Spleen (tissue), 7 donors: ENCODE measurements at regions not wholly inside any gene's neighbourhood (a gene's known extent, or its start where the extent isn't known, plus 50 kb on each side); places are given as distances from the start of the nearest gene placed in this dataset.

Experiments used
- POLR2A ChIP-seq, 3 donors: fragments of 450-650 bp; IDR thresholded peaks; one replicate each; pipeline ENCODE4 v1.5.1; 2017; ENCODE audit warnings: antibody characterized with exemption in 3 of 3, mild to moderate bottlenecking in 1 of 3
- POLR2AphosphoS5 ChIP-seq, 3 donors: sonication (generic); formaldehyde crosslinking; IDR thresholded peaks; one replicate each; pipeline ENCODE4 v1.5.1; 2017; ENCODE audit warnings: antibody characterized with exemption in 3 of 3
- TF ChIP-seq, protein P1 (sequence below), 11 experiments: fragments of 200-600 bp in 7 of 11; fragments of 450-650 bp in 4 of 11; sonication (generic) in 4 of 11; IDR thresholded peaks in 8 of 11; conservative IDR thresholded peaks in 3 of 11; 1 replicate in 7 of 11; 2 replicates in 4 of 11; pipeline versions ENCODE4 v1.4.0 to v1.8.0; 2016 to 2021; ENCODE audit warnings: antibody characterized with exemption in 11 of 11, inconsistent platforms in 4 of 11, mild to moderate bottlenecking in 1 of 11
- donor health status: DM: no; HTN: no; CAD: no; lungs with moderate emphysema.
- donor health status: DM: no; HTN: no; CAD: no.
- donor health status: DM: no; HTN: no; CAD: no.

DNA sequence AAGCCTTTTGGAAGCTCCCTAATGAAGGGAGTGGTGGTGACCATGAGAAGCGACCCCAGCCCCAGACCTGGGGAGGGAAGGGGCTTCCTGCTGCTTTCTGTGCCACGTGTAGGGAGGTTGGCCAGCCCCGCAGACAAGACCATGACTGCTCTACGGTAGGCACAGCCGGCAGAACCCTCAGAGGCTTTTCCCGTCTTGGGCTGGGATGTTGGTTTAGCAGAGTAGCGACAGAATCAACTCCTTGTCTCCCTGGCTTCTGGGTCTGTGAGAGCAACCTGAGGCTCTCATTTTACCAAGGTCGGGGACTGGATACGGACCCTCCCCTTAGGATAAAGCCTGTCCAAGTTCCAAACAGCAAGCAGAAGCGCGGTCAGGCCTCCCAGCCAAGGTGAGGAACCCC, 123.3 kb downstream of the AXIN2 start:
- TF ChIP-seq, protein P1, sequence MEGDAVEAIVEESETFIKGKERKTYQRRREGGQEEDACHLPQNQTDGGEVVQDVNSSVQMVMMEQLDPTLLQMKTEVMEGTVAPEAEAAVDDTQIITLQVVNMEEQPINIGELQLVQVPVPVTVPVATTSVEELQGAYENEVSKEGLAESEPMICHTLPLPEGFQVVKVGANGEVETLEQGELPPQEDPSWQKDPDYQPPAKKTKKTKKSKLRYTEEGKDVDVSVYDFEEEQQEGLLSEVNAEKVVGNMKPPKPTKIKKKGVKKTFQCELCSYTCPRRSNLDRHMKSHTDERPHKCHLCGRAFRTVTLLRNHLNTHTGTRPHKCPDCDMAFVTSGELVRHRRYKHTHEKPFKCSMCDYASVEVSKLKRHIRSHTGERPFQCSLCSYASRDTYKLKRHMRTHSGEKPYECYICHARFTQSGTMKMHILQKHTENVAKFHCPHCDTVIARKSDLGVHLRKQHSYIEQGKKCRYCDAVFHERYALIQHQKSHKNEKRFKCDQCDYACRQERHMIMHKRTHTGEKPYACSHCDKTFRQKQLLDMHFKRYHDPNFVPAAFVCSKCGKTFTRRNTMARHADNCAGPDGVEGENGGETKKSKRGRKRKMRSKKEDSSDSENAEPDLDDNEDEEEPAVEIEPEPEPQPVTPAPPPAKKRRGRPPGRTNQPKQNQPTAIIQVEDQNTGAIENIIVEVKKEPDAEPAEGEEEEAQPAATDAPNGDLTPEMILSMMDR (IDR thresholded peaks at IDR 0.05 in 8 of 11, conservative IDR thresholded peaks at IDR 0.05 in 3 of 11): no peak
- no peak for TF ChIP-seq POLR2A (IDR thresholded peaks at IDR 0.05)
- no peak for TF ChIP-seq POLR2AphosphoS5 (IDR thresholded peaks at IDR 0.05)
